GM21390 (cell line): ENCODE measurements at regions not wholly inside any gene's neighbourhood (a gene's known extent, or its start where the extent isn't known, plus 50 kb on each side); places are given as distances from the start of the nearest gene placed in this dataset.
A peak's percentile ranks its signal among the peaks of the same experiment; 100 is the strongest.

ENCODE experiments used
- ATAC-seq: cut with Tn5 transposase; IDR thresholded peaks from one replicate; pipeline ENCODE4 v1.9.1; 2021; ENCODE audit not compliant: unreplicated experiment

DNA sequence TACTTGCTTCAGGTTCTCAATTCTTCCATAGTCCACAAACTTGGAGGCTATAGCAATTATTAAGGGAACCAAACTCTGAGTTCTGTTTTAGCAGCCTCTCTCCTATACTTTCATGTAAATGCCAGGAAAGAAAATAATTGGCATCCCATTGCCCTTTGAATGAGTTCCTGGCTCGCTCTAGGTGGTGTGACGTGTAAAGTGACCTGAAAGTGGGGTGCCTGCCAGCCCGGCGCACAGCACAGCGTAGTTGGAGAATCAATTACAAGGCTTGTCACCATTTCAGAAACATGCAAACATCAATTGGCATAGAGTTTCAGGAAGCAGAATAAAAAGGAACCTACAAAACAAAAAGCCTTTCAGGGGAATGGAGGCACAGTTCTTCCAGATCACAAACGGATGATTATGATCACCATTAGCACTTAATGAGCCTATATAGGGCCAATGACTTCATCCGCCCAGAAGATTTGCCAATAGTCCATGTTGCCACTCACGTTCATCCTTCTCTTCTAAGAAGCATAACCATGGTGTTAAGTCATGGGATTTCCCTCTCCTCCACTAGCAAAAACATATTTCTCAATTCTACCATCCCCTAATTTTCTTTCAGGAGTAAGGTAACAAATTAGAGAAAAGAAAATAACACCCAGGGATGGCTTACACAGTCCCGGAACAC lies 354.6 kb upstream of the ADGRL2 start:
- no peak for ATAC-seq

GRCh38 chr1:81443288-81443687 lies 357.4 kb upstream of the ADGRL2 start:
- ATAC-seq = no peak

DNA sequence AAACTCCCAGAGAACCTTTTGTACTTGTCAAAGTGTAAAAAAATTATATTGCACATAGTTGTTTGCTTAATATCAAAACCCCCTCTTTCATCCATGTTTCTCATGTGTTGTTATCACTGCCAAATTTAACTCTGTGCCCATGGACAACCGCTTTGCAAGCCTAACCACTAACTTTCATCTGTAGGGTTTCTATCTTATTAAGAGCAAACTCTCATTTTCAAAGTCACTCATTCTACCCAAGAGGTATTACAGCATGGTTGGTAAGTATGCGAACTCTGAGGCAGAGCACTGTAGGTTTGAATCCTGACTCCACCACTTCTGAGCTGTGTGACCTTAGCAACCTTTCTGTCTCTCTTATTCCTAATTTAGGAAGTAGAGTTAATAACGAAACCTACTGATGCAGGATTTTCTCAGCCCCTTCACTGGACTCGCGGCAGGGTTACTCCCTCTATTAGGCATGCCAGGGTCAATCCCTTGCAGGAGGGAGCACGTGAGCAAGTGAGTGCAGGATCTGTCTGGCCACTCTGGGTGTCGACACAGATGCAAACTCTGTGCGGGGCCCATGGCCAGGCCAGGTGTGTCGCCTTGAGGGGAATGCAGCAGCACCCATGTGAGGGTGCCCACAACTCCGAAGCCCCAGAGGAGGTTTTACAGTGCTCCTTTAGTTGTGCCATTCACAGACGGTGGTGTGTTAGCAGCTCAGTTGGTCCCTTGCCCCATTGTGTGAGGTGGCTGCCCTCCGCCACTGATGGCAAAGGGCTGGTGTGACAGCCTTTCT lies 361.5 kb upstream of the ADGRL2 start:
- ATAC-seq = peak; percentile 42

- peak; percentile 84 for ATAC-seq
Measured at GRCh38 chr1:81437649-81438048, 363.1 kb upstream of the ADGRL2 start.

- no peak for ATAC-seq
Measured at GRCh38 chr1:81437213-81437612, 363.5 kb upstream of the ADGRL2 start.

DNA sequence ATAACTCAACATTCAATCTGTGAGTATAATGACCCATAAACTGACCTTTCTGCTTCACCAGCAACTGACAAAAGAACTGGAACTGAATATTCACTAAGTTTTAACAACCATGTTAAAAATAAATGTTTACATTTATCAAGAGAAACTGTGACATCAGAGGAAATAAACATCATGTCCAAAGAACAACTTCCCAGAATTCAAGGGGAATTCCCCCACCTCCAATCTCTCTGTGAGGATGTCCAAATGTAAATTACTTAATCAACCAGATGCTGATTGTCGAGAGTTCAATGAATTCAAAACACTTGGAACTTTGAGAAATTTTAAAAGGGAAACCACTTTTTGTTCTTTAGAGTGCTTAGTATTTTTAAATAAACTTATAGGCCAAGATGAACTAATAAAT lies 365.6 kb upstream of the ADGRL2 start:
- ATAC-seq = no peak

GRCh38 chr1:81433676-81434075 lies 367.1 kb upstream of the ADGRL2 start:
- ATAC-seq = no peak

DNA sequence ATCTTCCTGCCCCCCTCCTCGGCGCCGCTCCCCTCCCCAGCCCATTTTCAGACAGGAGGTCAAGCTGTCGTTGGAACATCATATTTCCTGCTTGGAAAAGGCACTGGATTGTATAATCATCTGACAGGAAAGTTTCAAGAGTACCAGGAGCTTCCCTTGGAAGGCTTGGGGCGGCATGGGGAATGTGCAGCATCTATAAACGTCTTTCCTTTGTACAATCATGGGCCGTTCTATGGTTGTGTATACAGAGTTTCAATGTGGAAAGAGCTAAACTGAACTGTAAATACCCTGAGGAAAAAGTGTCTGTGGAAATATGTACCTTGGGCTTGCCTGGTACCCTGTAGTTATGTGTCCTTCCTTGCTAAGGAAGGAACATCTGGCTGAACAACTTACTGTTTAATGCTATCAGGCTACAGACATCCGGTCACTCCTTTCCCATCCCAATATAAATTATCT lies 368.1 kb upstream of the ADGRL2 start:
- ATAC-seq = no peak

DNA sequence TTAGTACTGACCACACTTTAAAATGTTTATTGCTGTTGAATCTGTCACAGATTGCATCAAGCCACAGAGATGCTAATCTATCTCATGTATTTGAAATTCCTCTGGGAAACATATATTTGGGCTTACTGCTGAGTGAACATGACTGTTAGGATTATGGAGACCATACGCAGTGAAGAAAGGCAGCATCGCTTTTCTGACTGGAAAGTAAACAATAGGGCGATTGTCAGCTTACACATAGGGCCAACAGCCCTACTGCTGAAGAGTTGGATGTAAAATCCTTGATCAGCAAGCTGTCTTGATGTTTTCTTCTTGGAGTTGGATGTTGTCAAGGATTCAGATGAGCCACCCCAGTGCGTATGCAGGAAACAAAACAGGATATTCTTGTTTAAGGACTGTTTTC lies 368.7 kb upstream of the ADGRL2 start:
- ATAC-seq = no peak

DNA sequence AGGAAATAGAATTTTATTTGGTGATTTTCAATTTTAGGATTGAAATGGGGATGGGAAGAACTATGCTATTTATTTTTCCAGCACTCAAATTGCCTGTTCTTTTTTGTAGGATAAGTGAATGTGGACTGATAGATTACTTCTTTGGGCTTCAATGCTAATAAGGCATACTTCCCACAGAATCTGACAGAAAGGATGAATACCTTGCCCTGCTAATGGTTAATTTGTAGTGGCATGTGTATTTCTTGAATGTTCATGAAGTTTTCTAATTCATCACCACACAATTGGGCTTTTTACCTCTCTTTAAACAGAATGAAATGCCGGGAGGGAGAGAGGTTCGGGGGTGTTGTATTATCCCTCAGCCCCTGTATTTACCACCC lies 369.1 kb upstream of the ADGRL2 start:
- no peak for ATAC-seq

GRCh38 chr1:81430955-81431623 lies 369.6 kb upstream of the ADGRL2 start:
- peak; percentile 57 for ATAC-seq

GRCh38 chr1:81430236-81430938 lies 370.3 kb upstream of the ADGRL2 start:
- no peak for ATAC-seq

DNA sequence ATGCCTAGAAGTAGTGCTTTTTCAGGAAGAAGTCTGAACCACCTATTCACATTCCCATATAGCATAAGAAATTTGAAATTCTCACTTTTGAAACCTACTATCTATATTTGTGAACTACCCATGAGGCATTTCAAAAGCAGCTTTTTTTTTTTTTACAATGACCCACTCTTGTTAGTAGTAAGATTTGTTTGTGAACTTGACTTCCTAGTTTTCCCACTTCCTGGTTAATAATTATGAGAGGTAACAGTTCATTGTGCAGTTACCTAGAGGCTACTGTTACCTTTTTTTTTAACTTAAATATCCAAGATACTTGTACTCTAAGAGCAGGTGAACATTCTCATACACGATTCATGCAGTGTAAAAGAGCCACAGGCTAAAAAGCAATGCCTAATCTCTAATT lies 371.7 kb upstream of the ADGRL2 start:
- no peak for ATAC-seq

DNA sequence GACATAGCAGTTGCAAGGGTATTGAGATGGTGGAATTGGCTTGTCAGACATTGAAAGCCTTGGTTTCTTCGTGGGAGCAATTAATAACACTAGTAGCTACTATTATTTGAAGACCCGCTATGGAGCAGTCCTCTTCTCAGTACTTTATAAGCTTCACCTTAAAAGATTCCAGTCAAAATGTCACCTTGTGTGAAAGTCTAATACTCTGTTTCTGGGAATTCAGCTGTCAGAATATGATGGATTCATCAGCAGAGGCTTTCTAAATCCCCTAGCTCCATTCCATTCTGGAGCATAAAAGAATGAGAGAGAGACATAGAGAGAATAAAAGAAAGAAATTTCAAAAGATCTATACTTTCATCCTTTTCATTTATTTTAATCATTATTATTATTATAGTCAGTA lies 375.9 kb upstream of the ADGRL2 start:
- no peak for ATAC-seq

DNA sequence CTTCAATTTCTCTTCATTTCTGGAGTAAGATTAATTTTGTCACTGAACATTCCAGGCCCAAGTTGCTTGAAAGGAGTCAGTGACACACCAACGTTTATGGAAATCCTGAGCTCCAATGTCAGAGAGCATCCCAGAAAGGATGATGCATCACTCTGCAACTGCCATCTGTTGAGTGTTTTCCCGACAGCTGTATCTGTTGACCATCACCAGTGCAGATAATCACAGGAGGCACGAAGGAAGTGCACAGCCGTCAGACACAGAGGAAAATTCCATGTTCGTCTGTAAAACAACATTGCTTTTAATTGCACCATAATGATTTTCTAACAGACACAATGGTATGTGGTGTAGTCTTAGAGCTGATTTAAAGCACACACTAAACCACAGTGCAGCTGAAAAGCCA lies 376.7 kb upstream of the ADGRL2 start:
- no peak for ATAC-seq

DNA sequence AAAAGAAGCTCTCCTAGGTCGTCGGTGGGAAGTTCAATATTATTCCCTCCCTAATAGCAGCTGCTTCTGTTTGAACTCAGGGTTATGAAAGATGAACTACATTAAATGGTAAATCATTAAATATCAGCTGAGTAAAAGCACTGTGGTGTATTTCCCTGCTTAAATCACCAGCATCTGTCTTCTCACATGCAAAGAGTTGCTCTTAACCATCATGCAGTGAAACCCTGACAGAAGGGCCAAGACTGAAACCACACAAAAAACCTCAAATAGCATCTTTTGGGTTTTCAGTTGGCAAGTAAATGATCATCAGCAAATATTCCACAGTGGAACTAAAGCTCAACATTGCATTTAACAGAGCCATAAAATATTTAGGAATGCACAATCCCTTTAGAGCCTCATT lies 380.0 kb upstream of the ADGRL2 start:
- ATAC-seq = peak; percentile 83

GRCh38 chr1:81414488-81415015 lies 386.2 kb upstream of the ADGRL2 start:
- ATAC-seq = peak; percentile 97

GRCh38 chr1:81412954-81413353 lies 387.8 kb upstream of the ADGRL2 start:
- no peak for ATAC-seq

DNA sequence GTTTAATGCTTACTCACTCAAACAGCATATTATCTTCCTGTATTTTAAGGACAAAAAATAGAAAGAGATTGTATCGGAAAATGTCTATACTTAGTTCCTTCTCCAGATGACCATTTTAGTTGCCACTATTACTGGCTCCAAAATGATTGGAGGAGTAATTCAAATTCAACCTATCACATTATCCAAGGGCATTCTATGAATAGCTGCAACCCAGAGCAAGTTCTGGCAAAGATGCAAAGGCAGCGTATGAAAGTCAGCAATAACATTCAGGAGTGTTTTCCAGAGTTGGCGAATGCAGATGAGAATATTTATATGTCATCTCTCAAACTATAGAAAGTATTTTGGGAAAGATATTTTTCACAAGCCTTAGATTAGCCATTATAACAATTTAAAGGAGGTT lies 389.8 kb upstream of the ADGRL2 start:
- no peak for ATAC-seq

DNA sequence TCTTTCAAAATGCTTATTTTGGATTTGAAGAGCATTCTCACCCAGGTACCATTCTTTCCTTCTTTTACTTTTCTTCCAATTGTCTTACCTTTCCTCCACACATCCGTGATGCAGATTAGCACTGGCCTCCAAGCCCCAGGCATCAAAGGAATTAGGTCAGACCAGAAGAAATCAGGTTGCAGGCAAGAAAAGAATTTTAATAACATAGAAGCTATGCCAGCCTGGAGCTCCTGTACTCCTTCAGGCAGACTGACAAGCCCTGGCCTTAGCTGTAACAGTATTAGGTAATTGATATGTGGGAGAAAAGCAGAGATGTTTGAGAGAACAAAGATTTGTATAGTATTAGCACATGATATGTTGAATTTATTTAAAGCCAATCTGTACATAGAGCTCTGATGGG lies 390.4 kb upstream of the ADGRL2 start:
- ATAC-seq = no peak

DNA sequence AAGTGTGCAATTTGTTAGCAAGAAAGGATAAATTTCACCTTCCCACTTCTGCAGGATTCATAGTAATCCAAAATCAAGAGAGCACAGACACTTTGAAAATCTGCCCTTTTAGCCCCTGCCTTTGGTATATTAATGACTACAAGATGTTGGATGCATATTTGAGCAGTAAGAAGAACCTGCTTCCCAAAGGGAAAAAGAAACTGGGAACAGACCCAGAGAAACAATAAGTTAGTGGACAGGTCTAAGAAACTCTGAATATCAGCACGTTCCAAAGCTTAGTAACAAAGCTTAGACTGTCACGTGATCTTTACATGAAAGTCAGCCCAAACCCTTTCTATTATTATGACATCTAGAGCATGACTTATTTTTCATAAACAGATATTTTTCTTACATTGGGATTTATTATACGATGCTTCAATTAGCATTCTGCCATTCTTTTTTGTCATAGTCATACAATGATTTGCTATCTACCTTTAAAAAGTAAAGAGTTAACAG lies 390.9 kb upstream of the ADGRL2 start:
- no peak for ATAC-seq
